Calu3 (cell line): ENCODE measurements at regions not wholly inside any gene's neighbourhood (a gene's known extent, or its start where the extent isn't known, plus 50 kb on each side); places are given as distances from the start of the nearest gene placed in this dataset.

Experiments used
- BruUV-seq: library from RNA; stranded (reverse); fragments of 400-500 nt; replicated peaks from 2 replicates; lab custom pipeline; 2021; lab: Mats Ljungman, UMichigan
- CTCF ChIA-PET: fragments of 300-600 bp; sonication (Branson Sonifier 250); formaldehyde crosslinking; loops from one replicate; lab custom pipeline; 2022; ENCODE audit warnings: antibody characterized with exemption; lab: Charles Lee
- DNase-seq: peaks from one replicate; pipeline ENCODE4 v3.0.0; 2022
- H3K27ac Mint-ChIP-seq: one replicate; pipeline ENCODE4 v1.8.0; 2022; ENCODE audit warnings: mixed read lengths; ENCODE audit not compliant: unreplicated experiment
- H3K27me3 Mint-ChIP-seq: one replicate; pipeline ENCODE4 v1.8.0; 2022; ENCODE audit warnings: mixed read lengths; ENCODE audit not compliant: unreplicated experiment
- H3K36me3 Mint-ChIP-seq: one replicate; pipeline ENCODE4 v1.8.0; 2022; ENCODE audit warnings: mild to moderate bottlenecking, moderate library complexity, mixed read lengths; ENCODE audit not compliant: insufficient read depth, unreplicated experiment
- H3K4me1 Mint-ChIP-seq: one replicate; pipeline ENCODE4 v1.8.0; 2022; ENCODE audit warnings: mild to moderate bottlenecking, low read depth, mixed read lengths; ENCODE audit not compliant: unreplicated experiment
- H3K4me3 Mint-ChIP-seq: one replicate; pipeline ENCODE4 v1.8.0; 2022; ENCODE audit warnings: mild to moderate bottlenecking, low read depth, moderate library complexity, mixed read lengths; ENCODE audit not compliant: unreplicated experiment
- H3K9me3 Mint-ChIP-seq: one replicate; pipeline ENCODE4 v1.8.0; 2022; ENCODE audit warnings: low read depth, mixed read lengths; ENCODE audit not compliant: unreplicated experiment
- intact Hi-C: fragments of 100-400 bp; cut with micrococcal nuclease; formaldehyde crosslinking; loops from one replicate; pipeline ENCODE4 v1.10.0; 2022; ENCODE audit not compliant: unreplicated experiment
- TF ChIP-seq, protein P1 (sequence below): fragments of 200-600 bp; IDR thresholded peaks from one replicate; pipeline ENCODE4 v1.8.0; 2022; ENCODE audit warnings: antibody characterized with exemption; ENCODE audit not compliant: unreplicated experiment

DNA sequence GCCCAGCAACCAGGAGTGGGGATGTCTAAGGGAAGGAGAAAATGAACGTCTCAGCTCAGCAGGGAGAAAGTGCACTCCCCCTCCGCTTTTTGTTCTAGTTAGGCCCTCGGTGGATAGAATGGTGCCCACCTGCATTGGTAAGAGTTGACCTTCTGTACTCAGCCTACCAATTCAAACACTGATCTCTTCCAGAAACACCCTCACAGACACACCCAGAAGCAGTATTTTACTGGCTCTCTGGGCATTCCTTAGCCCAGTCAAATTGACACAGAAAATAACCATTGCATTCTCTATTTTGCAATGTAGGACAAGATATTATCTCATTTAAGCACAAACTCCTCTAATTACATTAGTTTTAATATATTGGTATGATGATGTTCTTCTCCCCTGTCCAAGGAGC is 106.1 kb upstream of the C7orf33 start:
- CTCF ChIA-PET = no interaction called here
- no peak for DNase-seq
- TF ChIP-seq, protein P1, sequence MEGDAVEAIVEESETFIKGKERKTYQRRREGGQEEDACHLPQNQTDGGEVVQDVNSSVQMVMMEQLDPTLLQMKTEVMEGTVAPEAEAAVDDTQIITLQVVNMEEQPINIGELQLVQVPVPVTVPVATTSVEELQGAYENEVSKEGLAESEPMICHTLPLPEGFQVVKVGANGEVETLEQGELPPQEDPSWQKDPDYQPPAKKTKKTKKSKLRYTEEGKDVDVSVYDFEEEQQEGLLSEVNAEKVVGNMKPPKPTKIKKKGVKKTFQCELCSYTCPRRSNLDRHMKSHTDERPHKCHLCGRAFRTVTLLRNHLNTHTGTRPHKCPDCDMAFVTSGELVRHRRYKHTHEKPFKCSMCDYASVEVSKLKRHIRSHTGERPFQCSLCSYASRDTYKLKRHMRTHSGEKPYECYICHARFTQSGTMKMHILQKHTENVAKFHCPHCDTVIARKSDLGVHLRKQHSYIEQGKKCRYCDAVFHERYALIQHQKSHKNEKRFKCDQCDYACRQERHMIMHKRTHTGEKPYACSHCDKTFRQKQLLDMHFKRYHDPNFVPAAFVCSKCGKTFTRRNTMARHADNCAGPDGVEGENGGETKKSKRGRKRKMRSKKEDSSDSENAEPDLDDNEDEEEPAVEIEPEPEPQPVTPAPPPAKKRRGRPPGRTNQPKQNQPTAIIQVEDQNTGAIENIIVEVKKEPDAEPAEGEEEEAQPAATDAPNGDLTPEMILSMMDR = no peak
- no peaks in the 10 kb centered on the region for H3K36me3 Mint-ChIP-seq
- H3K9me3 Mint-ChIP-seq = no peaks in the 10 kb centered on the region
- H3K4me1 Mint-ChIP-seq = no peaks in the 10 kb centered on the region
- BruUV-seq = no TSS peak
- H3K4me3 Mint-ChIP-seq = no peak overlapping the region
- H3K27ac Mint-ChIP-seq = no peak overlapping the region
- intact Hi-C loops = loop anchor here (2.0 kb wide), 1 partner anchor 220 kb away; no protein-coding TSS in a partner anchor
- peaks cover 29% of the 10 kb centered on the region for H3K27me3 Mint-ChIP-seq

DNA sequence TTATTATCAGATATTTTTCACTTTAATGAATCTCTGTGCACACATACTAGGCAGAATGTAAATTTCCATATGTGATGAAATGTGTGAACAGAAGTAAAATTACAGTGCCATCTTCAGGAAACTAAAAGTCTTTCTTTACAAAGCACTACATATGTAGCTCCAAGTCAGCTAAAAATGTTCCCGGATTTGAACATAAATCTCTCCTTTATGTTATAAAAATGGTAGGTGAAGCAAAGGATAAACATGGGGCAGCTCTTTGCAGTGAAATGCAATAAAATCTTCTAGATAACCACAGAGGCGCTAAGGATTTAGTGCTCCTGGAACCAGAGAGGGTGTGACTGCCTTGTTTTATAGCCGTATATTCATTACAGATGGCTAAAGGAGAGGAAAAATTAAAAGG is 104.9 kb upstream of the C7orf33 start:
- TF ChIP-seq, protein P1 = no peak
- no peaks in the 10 kb centered on the region for H3K4me1 Mint-ChIP-seq
- no peaks in the 10 kb centered on the region for H3K36me3 Mint-ChIP-seq
- CTCF ChIA-PET = interaction anchor here (1.0 to 1.4 kb wide), 2 partner anchors 220 to 223 kb away, joined by 5 to 11 read pairs; no protein-coding TSS in a partner anchor
- H3K9me3 Mint-ChIP-seq = no peaks in the 10 kb centered on the region
- H3K27ac Mint-ChIP-seq = no peak overlapping the region
- H3K4me3 Mint-ChIP-seq = no peak overlapping the region
- intact Hi-C loops = loop anchor here (1.0 to 2.0 kb wide), 2 partner anchors 199 to 221 kb away; no protein-coding TSS in a partner anchor
- peaks cover 33% of the 10 kb centered on the region for H3K27me3 Mint-ChIP-seq
- BruUV-seq = no TSS peak
- no peak for DNase-seq

DNA sequence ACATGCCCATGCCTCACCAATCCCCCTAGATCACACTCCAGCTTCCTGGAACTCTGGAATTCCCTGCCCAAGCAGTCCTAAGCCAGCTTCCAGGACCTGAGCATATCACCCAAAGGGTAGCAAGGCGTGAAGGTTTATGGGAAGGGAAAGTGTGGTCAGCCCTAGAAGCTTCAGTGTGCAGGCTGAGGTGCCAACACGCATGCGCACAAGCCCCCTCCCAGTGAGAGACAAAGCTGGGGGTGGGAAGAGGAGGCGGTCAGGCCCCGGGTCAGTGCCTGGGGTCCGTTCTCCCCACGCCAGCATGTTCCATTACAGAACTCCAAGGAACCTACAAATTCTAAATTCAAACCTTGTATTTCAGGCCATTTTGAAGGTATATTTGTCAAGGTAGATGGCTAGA is 103.6 kb upstream of the C7orf33 start:
- CTCF ChIA-PET = no interaction called here
- Mint-ChIP-seq H3K36me3 (no peaks in the 10 kb centered on the region), H3K4me3 (no peak overlapping the region), H3K27ac (no peak overlapping the region), H3K27me3 (peaks cover 46% of the 10 kb centered on the region), H3K4me1 (no peaks in the 10 kb centered on the region), H3K9me3 (no peaks in the 10 kb centered on the region)
- intact Hi-C loops = no loop called here
- TF ChIP-seq, protein P1 = no peak
- BruUV-seq = no TSS peak
- no peak for DNase-seq

DNA sequence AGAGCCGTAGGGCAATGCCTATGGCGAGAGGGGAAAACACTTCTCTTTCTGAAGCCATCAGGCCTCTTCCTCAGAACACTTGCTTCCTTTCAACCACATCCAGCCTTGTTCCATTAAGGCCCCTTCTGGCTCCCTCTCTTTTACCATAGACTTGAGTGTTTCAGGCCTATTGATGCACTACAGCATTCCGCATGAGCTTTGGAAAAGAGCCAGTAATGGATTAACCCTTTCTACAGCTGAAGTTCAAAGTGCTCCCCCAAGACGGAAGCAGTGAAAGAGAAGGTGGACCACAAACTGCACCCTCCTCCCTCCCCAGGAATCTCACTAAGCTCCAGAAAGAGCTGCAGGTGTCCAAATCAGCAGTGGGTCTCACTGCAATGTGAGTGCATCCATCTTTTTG is 102.7 kb upstream of the C7orf33 start:
- Mint-ChIP-seq H3K9me3 (no peaks in the 10 kb centered on the region), H3K36me3 (no peaks in the 10 kb centered on the region), H3K4me1 (no peaks in the 10 kb centered on the region), H3K4me3 (no peak overlapping the region), H3K27ac (no peak overlapping the region), H3K27me3 (peaks cover 50% of the 10 kb centered on the region)
- no peak for DNase-seq
- intact Hi-C loops = no loop called here
- no TSS peak for BruUV-seq
- CTCF ChIA-PET = no interaction called here
- TF ChIP-seq, protein P1 = no peak
